Thoracic aorta (tissue), 2 donors: ENCODE measurements at regions not wholly inside any gene's neighbourhood (a gene's known extent, or its start where the extent isn't known, plus 50 kb on each side); places are given as distances from the start of the nearest gene placed in this dataset.

Source experiments
- ATAC-seq: fragments of 150-250 bp; one replicate; pipeline ENCODE4 v1.8.0; 2017; ENCODE audit warnings: low read depth; ENCODE audit not compliant: insufficient number of reproducible peaks, low FRiP score
- DNase-seq: peaks from one replicate; pipeline ENCODE4 v3.0.0-alpha.2; 2020; ENCODE audit warnings: low spot score
- H3K27ac ChIP-seq, 2 donors: fragments of 200-600 bp; sonication (generic); 1 replicate in 1 of 2; 2 replicates in 1 of 2; pipeline ENCODE4 v1.5.1; 2016; ENCODE audit warnings: mild to moderate bottlenecking in 2 of 2, moderate library complexity in 2 of 2
- H3K27me3 ChIP-seq: fragments of 200-600 bp; sonication (generic); replicated peaks from 2 replicates; pipeline ENCODE4 v1.6.0; 2016; ENCODE audit warnings: mild to moderate bottlenecking; ENCODE audit not compliant: insufficient read depth
- H3K36me3 ChIP-seq: fragments of 200-600 bp; sonication (generic); one replicate; pipeline ENCODE4 v1.5.1; 2016
- H3K4me1 ChIP-seq, 2 donors: fragments of 200-600 bp; sonication (generic); 1 replicate in 1 of 2; 2 replicates in 1 of 2; pipeline versions ENCODE4 v1.5.1 to v1.6.0; 2016; ENCODE audit warnings: low read depth in 2 of 2, mild to moderate bottlenecking in 1 of 2; ENCODE audit not compliant: control insufficient read depth in 1 of 2
- H3K4me3 ChIP-seq: fragments of 200-600 bp; sonication (generic); 2 replicates; pipeline ENCODE4 v1.5.1; 2016; ENCODE audit warnings: mild to moderate bottlenecking
- H3K9me3 ChIP-seq: fragments of 200-600 bp; sonication (generic); 2 replicates; pipeline ENCODE4 v1.5.1; 2016
- CTCF ChIP-seq: fragments of 200-600 bp; sonication (generic); IDR thresholded peaks from one replicate; pipeline ENCODE4 v1.5.1; 2019; ENCODE audit warnings: antibody characterized with exemption

- H3K4me1 ChIP-seq = no peaks in the 10 kb centered on the region
- H3K36me3 ChIP-seq = no peaks in the 10 kb centered on the region
- no peak overlapping the region for H3K4me3 ChIP-seq
- H3K27me3 ChIP-seq = no peaks in the 10 kb centered on the region
- no peak overlapping the region for H3K27ac ChIP-seq
- no peak for TF ChIP-seq CTCF
- ATAC-seq (no peak), DNase-seq (no peak)
- no peaks in the 10 kb centered on the region for H3K9me3 ChIP-seq
Observed at GRCh38 chrX:94775640-94776039, 1101.6 kb downstream of the FAM133A start.

GRCh38 chrX:94813541-94813940, 1139.5 kb downstream of the FAM133A start:
- Histone ChIP-seq H3K9me3 (no peaks in the 10 kb centered on the region), H3K27ac (no peak overlapping the region), H3K4me1 (no peaks in the 10 kb centered on the region), H3K27me3 (no peaks in the 10 kb centered on the region), H3K4me3 (no peak overlapping the region), H3K36me3 (no peaks in the 10 kb centered on the region)
- no peak for TF ChIP-seq CTCF
- ATAC-seq (no peak), DNase-seq (no peak)

- no peak for ATAC-seq
- H3K4me3 ChIP-seq = no peak overlapping the region
- H3K4me1 ChIP-seq = no peaks in the 10 kb centered on the region
- H3K27me3 ChIP-seq = no peaks in the 10 kb centered on the region
- H3K27ac ChIP-seq = no peak overlapping the region
- no peaks in the 10 kb centered on the region for H3K36me3 ChIP-seq
- no peaks in the 10 kb centered on the region for H3K9me3 ChIP-seq
- no peak for DNase-seq
- TF ChIP-seq CTCF = no peak
Observed at GRCh38 chrX:94814216-94814615, 1140.2 kb downstream of the FAM133A start.

GRCh38 chrX:94830717-94831116, 1156.7 kb downstream of the FAM133A start:
- TF ChIP-seq CTCF = no peak
- ATAC-seq (no peak), DNase-seq (no peak)
- Histone ChIP-seq H3K27ac (no peak overlapping the region), H3K9me3 (no peaks in the 10 kb centered on the region), H3K4me1 (no peaks in the 10 kb centered on the region), H3K36me3 (no peaks in the 10 kb centered on the region), H3K4me3 (no peak overlapping the region), H3K27me3 (no peaks in the 10 kb centered on the region)

- TF ChIP-seq CTCF = no peak
- Histone ChIP-seq H3K27me3 (no peaks in the 10 kb centered on the region), H3K36me3 (no peaks in the 10 kb centered on the region), H3K4me1 (no peaks in the 10 kb centered on the region), H3K27ac (no peak overlapping the region), H3K9me3 (no peaks in the 10 kb centered on the region), H3K4me3 (no peak overlapping the region)
- DNase-seq (no peak), ATAC-seq (no peak)
Observed at GRCh38 chrX:94831364-94831763, 1157.4 kb downstream of the FAM133A start.
